H9 (cell line): ENCODE measurements at regions not wholly inside any gene's neighbourhood (a gene's known extent, or its start where the extent isn't known, plus 50 kb on each side); places are given as distances from the start of the nearest gene placed in this dataset.

ENCODE experiments used
- DNase-seq: peaks from one replicate; pipeline ENCODE4 v3.0.0-alpha.2; 2017
- H2AFZ ChIP-seq: one replicate; pipeline ENCODE4 v1.6.1; 2013; ENCODE audit warnings: mild to moderate bottlenecking, low read length, control low read depth, moderate library complexity
- H2AK5ac ChIP-seq: 2 replicates; pipeline ENCODE4 v1.6.1; 2013; ENCODE audit warnings: low read length, control low read depth, mixed read lengths; ENCODE audit not compliant: insufficient read length
- H2BK120ac ChIP-seq: one replicate; pipeline ENCODE4 v1.6.1; 2013; ENCODE audit warnings: low read depth, mild to moderate bottlenecking, low read length, control low read depth, inconsistent platforms; ENCODE audit not compliant: poor library complexity, severe bottlenecking
- H2BK12ac ChIP-seq: 2 replicates; pipeline ENCODE4 v1.6.1; 2013; ENCODE audit warnings: low read length, control low read depth, mixed read lengths, low read depth; ENCODE audit not compliant: insufficient read length
- H2BK15ac ChIP-seq: 2 replicates; pipeline ENCODE4 v1.6.1; 2013; ENCODE audit warnings: low read depth, low read length, control low read depth
- H2BK20ac ChIP-seq: one replicate; pipeline ENCODE4 v1.6.1; 2013; ENCODE audit warnings: low read depth, mild to moderate bottlenecking, low read length, control low read depth, inconsistent platforms; ENCODE audit not compliant: poor library complexity, severe bottlenecking
- H2BK5ac ChIP-seq: 2 replicates; pipeline ENCODE4 v1.6.1; 2013; ENCODE audit warnings: low read length, control low read depth, mixed read lengths; ENCODE audit not compliant: insufficient read length
- H3K14ac ChIP-seq: 2 replicates; pipeline ENCODE4 v1.6.1; 2013; ENCODE audit warnings: low read length, control low read depth; ENCODE audit not compliant: insufficient read depth
- H3K18ac ChIP-seq: 2 replicates; pipeline ENCODE4 v1.6.1; 2013; ENCODE audit warnings: low read depth, mild to moderate bottlenecking, mixed read lengths, low read length, control low read depth; ENCODE audit not compliant: insufficient read length
- H3K23ac ChIP-seq: 2 replicates; pipeline ENCODE4 v1.6.1; 2013; ENCODE audit warnings: low read length, control low read depth, mixed read lengths, low read depth; ENCODE audit not compliant: insufficient read length
- H3K23me2 ChIP-seq: 2 replicates; pipeline ENCODE4 v1.6.1; 2013; ENCODE audit warnings: low read depth, mild to moderate bottlenecking, mixed read lengths, low read length, control low read depth; ENCODE audit not compliant: insufficient read length, poor library complexity, severe bottlenecking
- H3K27ac ChIP-seq: 2 replicates; pipeline ENCODE4 v1.5.1; 2013; ENCODE audit warnings: low read length, control low read depth, mixed read lengths, low read depth; ENCODE audit not compliant: insufficient read length
- H3K27me3 ChIP-seq: 2 replicates; pipeline ENCODE4 v1.6.1; 2013; ENCODE audit warnings: low read length, control low read depth, inconsistent platforms; ENCODE audit not compliant: insufficient read depth
- H3K4ac ChIP-seq: 2 replicates; pipeline ENCODE4 v1.6.1; 2013; ENCODE audit warnings: low read depth, mild to moderate bottlenecking, control low read depth, inconsistent platforms, low read length, moderate library complexity
- H3K4me1 ChIP-seq: 2 replicates; pipeline ENCODE4 v1.6.1; 2013; ENCODE audit warnings: low read length, control low read depth, inconsistent platforms; ENCODE audit not compliant: insufficient read depth
- H3K4me2 ChIP-seq: 2 replicates; pipeline ENCODE4 v1.6.1; 2013; ENCODE audit warnings: low read length, control low read depth, mixed read lengths; ENCODE audit not compliant: insufficient read length, insufficient read depth
- H3K56ac ChIP-seq: 2 replicates; pipeline ENCODE4 v1.6.1; 2013; ENCODE audit warnings: low read depth, mild to moderate bottlenecking, mixed read lengths, low read length, control low read depth; ENCODE audit not compliant: insufficient read length
- H3K79me1 ChIP-seq: 2 replicates; pipeline ENCODE4 v1.6.1; 2013; ENCODE audit warnings: low read depth, mild to moderate bottlenecking, moderate library complexity, low read length, control low read depth, inconsistent platforms; ENCODE audit not compliant: insufficient read depth, poor library complexity, severe bottlenecking
- H3K79me2 ChIP-seq: 2 replicates; pipeline ENCODE4 v1.6.1; 2013; ENCODE audit warnings: low read length, control low read depth, inconsistent platforms; ENCODE audit not compliant: insufficient read depth
- H3K9ac ChIP-seq: 2 replicates; pipeline ENCODE4 v1.6.1; 2013; ENCODE audit warnings: low read length, control low read depth, mixed read lengths; ENCODE audit not compliant: insufficient read length; ENCODE audit errors: extremely low read depth
- H3K9me3 ChIP-seq: one replicate; pipeline ENCODE4 v1.6.1; 2013; ENCODE audit warnings: low read depth, low read length, inconsistent platforms; ENCODE audit not compliant: control insufficient read depth
- H3T11ph ChIP-seq: one replicate; pipeline ENCODE4 v1.6.1; 2013; ENCODE audit warnings: mild to moderate bottlenecking, low read length, control low read depth, inconsistent platforms
- H4K20me1 ChIP-seq: one replicate; pipeline ENCODE4 v1.6.1; 2013; ENCODE audit not compliant: control insufficient read depth, insufficient read length, insufficient read depth
- H4K5ac ChIP-seq: 2 replicates; pipeline ENCODE4 v1.6.1; 2013; ENCODE audit warnings: low read depth, mild to moderate bottlenecking, mixed read lengths, low read length, control low read depth; ENCODE audit not compliant: insufficient read length
- H4K8ac ChIP-seq: replicated peaks from 2 replicates; pipeline ENCODE4 v1.6.1; 2013; ENCODE audit warnings: low read length, control low read depth, mixed read lengths, low read depth; ENCODE audit not compliant: insufficient read length
- H4K91ac ChIP-seq: 2 replicates; pipeline ENCODE4 v1.6.1; 2013; ENCODE audit warnings: low read depth, mild to moderate bottlenecking, moderate library complexity, mixed read lengths, low read length, control low read depth; ENCODE audit not compliant: insufficient read length
- H3K27ac Mint-ChIP-seq, 3 experiments: 2 replicates in 2 of 3; 3 replicates in 1 of 3; pipeline ENCODE4 v1.8.0; 2020 to 2021; ENCODE audit warnings: mixed read lengths in 3 of 3, mild to moderate bottlenecking in 1 of 3, moderate library complexity in 1 of 3
- H3K27me3 Mint-ChIP-seq: 2 replicates; pipeline ENCODE4 v1.8.0; 2021; ENCODE audit warnings: low read depth, mild to moderate bottlenecking, moderate library complexity, mixed read lengths
- H3K36me3 Mint-ChIP-seq, 3 experiments: 2 replicates in 2 of 3; 3 replicates in 1 of 3; pipeline ENCODE4 v1.8.0; 2020 to 2021; ENCODE audit warnings: low read depth in 3 of 3, mixed read lengths in 3 of 3; ENCODE audit not compliant: insufficient read depth in 1 of 3
- H3K4me1 Mint-ChIP-seq, 2 experiments: 2 replicates each; pipeline ENCODE4 v1.8.0; 2020; ENCODE audit warnings: mixed read lengths in 2 of 2
- H3K4me3 Mint-ChIP-seq, 2 experiments: 2 replicates in 1 of 2; 3 replicates in 1 of 2; pipeline ENCODE4 v1.8.0; 2020 to 2021; ENCODE audit warnings: mild to moderate bottlenecking in 2 of 2, mixed read lengths in 2 of 2, moderate library complexity in 1 of 2
- H3K9me3 Mint-ChIP-seq, 2 experiments: 2 replicates in 1 of 2; 3 replicates in 1 of 2; pipeline ENCODE4 v1.8.0; 2020; ENCODE audit warnings: mild to moderate bottlenecking in 2 of 2, mixed read lengths in 2 of 2, moderate library complexity in 1 of 2
- CTCF ChIP-seq: fragments of 200-600 bp; sonication (generic); conservative IDR thresholded peaks from 3 replicates; pipeline ENCODE4 v1.8.0; 2021; ENCODE audit warnings: antibody characterized with exemption, mild to moderate bottlenecking
- WGBS: extraction: QIAGEN DNeasy Blood & Tissue Kit; methylation state at CpG from one replicate; pipeline ENCODE4 v1.1.7; 2013; ENCODE audit warnings: missing lambda C conversion rate, low lambda C conversion rate, mixed read lengths; ENCODE audit not compliant: insufficient read length; ENCODE audit errors: extremely low coverage; 5-methylcytosine and 5-hydroxymethylcytosine counted together

- H3K79me1 ChIP-seq: no peaks in the 10 kb centered on the region
Measured at GRCh38 chr2:82797469-82797868, 1661.6 kb downstream of the SUCLG1 start.

More at GRCh38 chr2:82797469-82797868, 1661.6 kb downstream of the SUCLG1 start:
- Histone ChIP-seq H3K14ac (no peak overlapping the region), H3K23me2 (no peaks in the 10 kb centered on the region), H3K27me3 (no peaks in the 10 kb centered on the region), H3K4ac (no peak overlapping the region), H2BK15ac (no peak overlapping the region), H3K23ac (no peak overlapping the region), H3K9ac (no peak overlapping the region), H4K91ac (no peak overlapping the region), H3K27ac (no peak overlapping the region), H4K20me1 (no peaks in the 10 kb centered on the region), H4K5ac (no peak overlapping the region), H3K56ac (no peak overlapping the region), H4K8ac (no peak overlapping the region), H3K4me1 (0 out of 2 replicates have a peak, but pooled peaks cover 3% of the 10 kb centered on the region), H2BK120ac (no peak overlapping the region), H2BK12ac (no peak overlapping the region), H2BK20ac (no peak overlapping the region), H2AK5ac (no peak overlapping the region), H3K4me2 (no peak overlapping the region), H3K79me2 (no peaks in the 10 kb centered on the region), H3K9me3 (no peaks in the 10 kb centered on the region), H3T11ph (no peak overlapping the region), H2AFZ (no peak overlapping the region), H3K18ac (no peak overlapping the region), H2BK5ac (no peak overlapping the region)
- Mint-ChIP-seq H3K9me3 (peaks cover 0 to 9% of the 10 kb centered on the region in 2 experiments; a peak in 1 of 5 replicates), H3K36me3 (no peaks in the 10 kb centered on the region; a peak in 1 of 7 replicates), H3K27me3 (no peaks in the 10 kb centered on the region), H3K4me1 (peaks cover 8 to 11% of the 10 kb centered on the region in 2 experiments), H3K4me3 (no peak overlapping the region), H3K27ac (no peak overlapping the region)
- TF ChIP-seq CTCF: no peak
- WGBS: no CpG with 5 or more reads among the region's 3 CpGs
- DNase-seq: no peak
